ENCODE measurements at regions not wholly inside any gene's neighbourhood (a gene's known extent, or its start where the extent isn't known, plus 50 kb on each side); places are given as distances from the start of the nearest gene placed in this dataset.

- TF ChIP-seq CTCF (conservative IDR thresholded peaks at IDR 0.05; ENCODE audit: low read depth in 2 of 2) (no peak), EZH2 (IDR thresholded peaks at IDR 0.05; ENCODE audit: low read depth, unreplicated experiment) (no peak), POLR2AphosphoS5 (IDR thresholded peaks at IDR 0.05; ENCODE audit: low read depth) (no peak), REST (IDR thresholded peaks at IDR 0.05; ENCODE audit: unreplicated experiment) (no peak), CREB1 (CRISPR knock-in tag; IDR thresholded peaks at IDR 0.05; ENCODE audit: low read depth) (no peak), EZH2phosphoT487 (IDR thresholded peaks at IDR 0.05; ENCODE audit: unreplicated experiment) (no peak), ZNF462 (CRISPR knock-in tag; IDR thresholded peaks at IDR 0.05) (no peak)
Observed at GRCh38 chr11:96474263-96474662, 84.5 kb downstream of the JRKL start.

All from GM23338 (cell line).